ENCODE measurements at regions not wholly inside any gene's neighbourhood (a gene's known extent, or its start where the extent isn't known, plus 50 kb on each side); places are given as distances from the start of the nearest gene placed in this dataset.

DNA sequence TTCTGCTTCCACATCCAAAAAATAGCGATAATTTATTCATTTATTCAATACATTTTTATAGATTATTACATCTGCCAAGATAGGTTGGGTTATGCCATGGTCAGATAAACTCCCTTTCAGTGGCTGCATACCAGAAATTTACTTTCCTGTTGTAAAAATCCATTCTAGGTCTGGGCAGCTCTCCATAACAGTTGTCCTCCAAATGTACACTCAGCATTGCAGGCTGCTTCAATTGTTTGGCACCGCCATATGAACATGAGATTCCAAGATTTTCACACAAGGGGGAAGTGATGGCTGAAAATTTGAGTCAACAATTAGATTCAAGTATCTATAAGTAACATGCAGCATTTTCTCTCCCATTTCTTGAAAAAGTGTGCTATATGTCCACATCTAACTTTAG lies 568.7 kb downstream of the ETV1 start:
- TF ChIP-seq, protein P1, sequence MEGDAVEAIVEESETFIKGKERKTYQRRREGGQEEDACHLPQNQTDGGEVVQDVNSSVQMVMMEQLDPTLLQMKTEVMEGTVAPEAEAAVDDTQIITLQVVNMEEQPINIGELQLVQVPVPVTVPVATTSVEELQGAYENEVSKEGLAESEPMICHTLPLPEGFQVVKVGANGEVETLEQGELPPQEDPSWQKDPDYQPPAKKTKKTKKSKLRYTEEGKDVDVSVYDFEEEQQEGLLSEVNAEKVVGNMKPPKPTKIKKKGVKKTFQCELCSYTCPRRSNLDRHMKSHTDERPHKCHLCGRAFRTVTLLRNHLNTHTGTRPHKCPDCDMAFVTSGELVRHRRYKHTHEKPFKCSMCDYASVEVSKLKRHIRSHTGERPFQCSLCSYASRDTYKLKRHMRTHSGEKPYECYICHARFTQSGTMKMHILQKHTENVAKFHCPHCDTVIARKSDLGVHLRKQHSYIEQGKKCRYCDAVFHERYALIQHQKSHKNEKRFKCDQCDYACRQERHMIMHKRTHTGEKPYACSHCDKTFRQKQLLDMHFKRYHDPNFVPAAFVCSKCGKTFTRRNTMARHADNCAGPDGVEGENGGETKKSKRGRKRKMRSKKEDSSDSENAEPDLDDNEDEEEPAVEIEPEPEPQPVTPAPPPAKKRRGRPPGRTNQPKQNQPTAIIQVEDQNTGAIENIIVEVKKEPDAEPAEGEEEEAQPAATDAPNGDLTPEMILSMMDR (IDR thresholded peaks at IDR 0.05; ENCODE audit: borderline replicate concordance, extremely low read depth, low read length, poor library complexity, severe bottlenecking): no peak
- TF ChIP-seq EZH2 (IDR thresholded peaks at IDR 0.05; ENCODE audit: borderline replicate concordance, low read depth, low read length, severe bottlenecking): no peak

All from DND-41 (cell line).